GM19238 (cell line): ENCODE measurements at regions not wholly inside any gene's neighbourhood (a gene's known extent, or its start where the extent isn't known, plus 50 kb on each side); places are given as distances from the start of the nearest gene placed in this dataset.

Experiments used
- DNase-seq: peaks from one replicate; pipeline ENCODE4 v3.0.0; 2011; ENCODE audit warnings: low spot score; ENCODE audit not compliant: insufficient read length

DNA sequence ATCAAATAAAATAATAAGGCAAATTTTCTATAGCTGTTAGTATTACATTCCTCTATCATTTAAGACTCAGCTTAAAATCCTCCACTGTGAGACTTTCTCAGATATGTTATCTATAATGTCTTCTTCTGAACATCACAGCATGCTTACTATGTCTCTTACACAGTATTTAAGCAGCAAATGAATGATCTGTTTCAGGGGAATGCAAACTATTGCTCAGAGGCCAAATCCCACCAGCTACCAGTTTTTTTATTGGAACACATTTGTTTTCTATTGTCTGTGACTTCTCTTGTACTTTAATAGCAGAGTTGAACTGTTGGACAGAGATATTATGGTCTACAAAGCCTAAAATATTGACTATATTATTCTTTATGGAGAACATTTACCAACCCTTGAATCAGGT lies 59.6 kb downstream of the C3orf38 start:
- DNase-seq, result no peak

GRCh38 chr3:88211096-88211890 lies 61.5 kb downstream of the C3orf38 start:
- DNase-seq, result no peak

- peak; percentile 27 for DNase-seq
Measured at GRCh38 chr3:88219138-88219792, 69.5 kb downstream of the C3orf38 start.

- DNase-seq, result no peak
Measured at GRCh38 chr3:88220126-88220525, 70.4 kb downstream of the C3orf38 start.

- no peak for DNase-seq
Measured at GRCh38 chr3:88221726-88222125, 72.0 kb downstream of the C3orf38 start.

DNA sequence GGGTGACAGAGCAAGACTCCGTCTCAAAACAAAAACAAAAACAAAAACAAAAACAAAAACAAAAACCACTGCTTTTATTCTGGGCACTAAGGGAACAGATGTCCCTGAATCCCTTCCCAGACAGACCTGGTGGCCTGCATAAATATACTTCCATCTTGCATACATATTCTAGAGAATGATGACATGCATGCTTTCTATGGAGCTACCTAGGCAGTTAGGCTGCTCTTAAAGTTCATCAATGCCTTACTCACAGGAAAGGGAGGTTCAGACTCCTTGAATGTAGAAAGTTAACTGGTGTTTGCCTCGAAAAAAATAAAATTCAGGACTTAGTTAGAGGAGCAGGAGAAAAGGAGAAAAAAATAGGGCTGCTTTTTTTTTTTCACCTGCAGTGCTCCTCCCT lies 72.6 kb downstream of the C3orf38 start:
- DNase-seq, result no peak

- no peak for DNase-seq
Measured at GRCh38 chr3:88225326-88226008, 75.7 kb downstream of the C3orf38 start.

GRCh38 chr3:88226910-88227309 lies 77.2 kb downstream of the C3orf38 start:
- DNase-seq, result no peak

- DNase-seq, result no peak
Measured at GRCh38 chr3:88230638-88231037, 80.9 kb downstream of the C3orf38 start.

GRCh38 chr3:88231207-88231606 lies 81.4 kb downstream of the C3orf38 start:
- no peak for DNase-seq

DNA sequence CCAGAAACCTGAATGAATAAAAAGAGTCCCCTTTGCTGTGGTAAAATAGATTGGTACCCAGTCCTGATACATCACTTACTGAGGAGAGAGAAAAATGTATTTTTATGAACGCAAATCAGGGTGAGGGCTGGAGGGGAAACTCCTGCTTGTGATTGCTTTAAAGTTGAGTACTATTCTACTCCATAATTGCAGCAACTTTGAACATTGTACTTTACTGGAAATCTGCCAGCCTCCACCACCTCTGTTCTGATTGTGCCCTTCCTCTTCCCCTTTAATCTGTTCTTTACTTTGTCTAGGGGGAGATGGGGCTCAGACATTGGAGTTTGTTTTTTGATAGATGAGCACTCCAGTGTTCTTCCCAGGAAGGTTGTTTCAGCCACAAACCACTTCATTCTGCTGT lies 81.9 kb downstream of the C3orf38 start:
- no peak for DNase-seq

DNA sequence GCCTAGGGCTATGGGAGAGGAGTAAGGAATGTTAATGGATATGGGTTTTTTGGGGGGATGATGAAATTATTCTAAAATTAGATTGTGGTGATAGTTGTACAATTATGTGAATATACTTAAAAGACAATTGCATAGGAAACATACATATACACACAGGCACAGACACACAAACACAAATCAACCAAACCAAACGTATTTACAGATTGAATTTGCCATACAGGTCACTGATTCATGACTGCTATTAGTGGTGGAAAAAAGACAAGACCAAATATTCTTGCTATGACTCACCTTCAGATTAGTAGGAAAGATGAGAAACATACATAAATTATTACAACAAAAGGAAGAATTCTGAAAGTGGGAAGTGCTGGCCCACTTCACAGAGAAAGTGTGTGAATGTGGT lies 85.3 kb downstream of the C3orf38 start:
- DNase-seq, result no peak

DNA sequence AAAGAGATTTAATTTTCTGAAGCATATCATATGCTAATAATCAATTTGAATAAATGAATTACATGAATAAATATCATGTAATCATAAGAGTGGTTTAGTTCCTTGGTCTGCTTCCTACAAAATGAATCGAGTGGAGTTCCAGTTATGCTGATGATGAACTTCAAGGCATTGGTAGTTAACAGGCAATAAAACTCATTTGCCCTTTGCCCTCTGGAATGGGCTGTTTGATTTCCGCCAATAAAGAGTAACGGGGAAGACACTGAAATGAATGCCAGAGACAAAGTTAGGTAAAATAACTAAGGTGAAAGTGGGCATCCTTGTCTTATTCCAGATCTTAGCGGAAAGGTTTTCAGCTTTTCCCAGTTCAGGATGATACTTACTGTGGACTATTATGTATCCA lies 90.1 kb downstream of the C3orf38 start:
- no peak for DNase-seq

- no peak for DNase-seq
Measured at GRCh38 chr3:88248658-88249057, 98.9 kb downstream of the C3orf38 start.

GRCh38 chr3:88259045-88259444 lies 109.3 kb downstream of the C3orf38 start:
- no peak for DNase-seq

GRCh38 chr3:88262527-88262926 lies 112.8 kb downstream of the C3orf38 start:
- DNase-seq, result no peak

DNA sequence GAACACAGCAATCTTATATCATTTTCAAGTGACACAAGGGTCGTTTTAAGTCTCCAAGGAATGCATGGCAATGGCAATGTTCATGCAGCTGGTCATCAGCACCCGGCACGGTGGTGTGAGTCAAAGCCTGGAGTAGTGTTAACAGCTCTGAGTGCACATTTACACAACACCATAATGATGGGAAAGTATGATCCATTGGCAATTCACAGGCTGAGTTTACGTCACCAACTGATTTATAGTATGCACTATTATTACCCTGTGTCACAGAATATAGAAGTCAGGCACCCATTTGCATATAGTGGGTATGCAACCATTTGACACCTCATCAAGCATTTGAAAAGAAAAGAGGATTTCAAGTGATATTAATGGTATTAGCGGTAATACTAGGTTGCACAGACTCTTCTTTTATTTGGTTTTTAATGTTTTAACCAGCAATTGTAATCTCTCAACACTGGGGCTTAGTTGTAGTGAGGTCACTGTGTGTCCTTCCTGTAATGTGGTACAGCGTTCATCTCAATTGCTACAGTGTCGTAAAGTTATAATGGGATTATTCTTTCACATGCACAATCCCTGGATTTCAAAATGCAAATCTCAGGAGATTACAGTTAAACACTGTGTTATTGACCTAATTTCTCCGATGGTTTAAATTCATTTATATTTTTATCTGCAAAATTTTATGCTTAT lies 113.8 kb downstream of the C3orf38 start:
- DNase-seq, result no peak

DNA sequence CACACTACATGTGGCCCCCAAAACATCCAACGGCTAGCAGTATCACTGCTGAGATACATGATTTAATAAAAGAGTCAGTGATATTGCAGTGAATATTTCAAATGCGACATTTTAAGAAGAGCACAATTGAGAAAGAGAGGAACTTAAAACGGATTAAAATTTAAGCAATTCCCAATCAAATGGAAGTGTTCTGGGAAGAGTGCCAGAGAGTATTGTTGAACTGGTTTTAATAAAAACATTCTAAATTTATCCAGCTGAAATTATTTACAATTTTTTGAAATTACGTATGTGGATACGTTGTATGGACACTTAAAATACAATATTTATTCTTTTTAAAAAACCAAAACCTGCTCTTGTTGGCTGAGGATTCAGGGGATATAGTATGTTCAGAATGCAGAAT lies 117.7 kb downstream of the C3orf38 start:
- DNase-seq, result no peak

DNA sequence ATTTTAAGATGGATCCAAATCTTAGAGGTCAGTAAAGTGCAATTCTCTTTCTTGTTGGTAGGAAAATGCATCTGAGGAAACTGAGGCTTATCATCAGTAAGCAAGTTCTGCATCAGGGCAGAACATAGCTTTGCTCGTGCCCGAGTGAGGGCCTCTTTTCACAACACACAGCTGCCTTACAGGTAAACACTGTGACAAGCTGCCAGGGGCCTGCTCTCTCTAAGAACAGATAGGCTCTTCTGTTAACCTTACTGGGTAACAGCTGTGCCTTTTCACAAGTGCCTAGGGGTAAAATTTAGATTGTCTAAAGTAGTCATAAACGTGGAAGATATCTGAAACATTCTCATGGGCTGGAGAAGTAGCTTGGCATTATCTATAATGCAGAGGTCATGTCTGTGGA lies 118.1 kb downstream of the C3orf38 start:
- DNase-seq, result no peak

GRCh38 chr3:88280326-88280725 lies 130.6 kb downstream of the C3orf38 start:
- DNase-seq, result no peak

GRCh38 chr3:88282528-88283241 lies 132.9 kb downstream of the C3orf38 start:
- DNase-seq, result no peak
